NB4 (cell line): ENCODE measurements at regions not wholly inside any gene's neighbourhood (a gene's known extent, or its start where the extent isn't known, plus 50 kb on each side); places are given as distances from the start of the nearest gene placed in this dataset.

Experiments
- CTCF ChIP-seq: IDR thresholded peaks from one replicate; pipeline ENCODE4 v1.5.1; 2012; ENCODE audit warnings: low read depth, low read length
- MAX ChIP-seq: IDR thresholded peaks from 2 replicates; pipeline ENCODE4 v1.6.1; 2011; ENCODE audit warnings: low read depth, low read length
- MYC ChIP-seq: IDR thresholded peaks from 2 replicates; pipeline ENCODE4 v1.6.1; 2011; ENCODE audit warnings: low read depth, low read length

GRCh38 chr9:32864971-32865370, 81.6 kb downstream of the TMEM215 start:
- TF ChIP-seq MYC: no peak
- TF ChIP-seq CTCF: no peak
- TF ChIP-seq MAX: no peak
